ENCODE measurements at regions not wholly inside any gene's neighbourhood (a gene's known extent, or its start where the extent isn't known, plus 50 kb on each side); places are given as distances from the start of the nearest gene placed in this dataset.

GRCh38 chr15:47398132-47398531 is 319.2 kb upstream of the SEMA6D start:
- Histone ChIP-seq H3K4me3 (replicated peaks in 1 of 3; ENCODE audit: insufficient read depth in 1 of 3, low read depth in 2 of 3, low read length in 3 of 3) (no peak overlapping the region), H2AFZ (ENCODE audit: low read length) (no peak overlapping the region), H4K20me1 (ENCODE audit: insufficient read depth, low read length) (no peaks in the 10 kb centered on the region), H3K4me1 (ENCODE audit: insufficient read depth, low read length) (no peaks in the 10 kb centered on the region), H3K9me3 (ENCODE audit: low read length) (peaks cover 12% of the 10 kb centered on the region; the same call in 1 of the 2 replicates), H3K4me2 (ENCODE audit: low read depth, low read length) (no peak overlapping the region), H3K36me3 (replicated peaks in 1 of 2; ENCODE audit: control insufficient read depth in 1 of 2, insufficient read depth in 2 of 2, low read length in 2 of 2) (no peaks in the 10 kb centered on the region), H3K79me2 (ENCODE audit: insufficient read depth, low read length) (no peaks in the 10 kb centered on the region), H3K27ac (ENCODE audit: extremely low read length, insufficient read depth, low read length) (no peak overlapping the region), H3K9ac (ENCODE audit: insufficient read depth, low read depth, low read length) (no peak overlapping the region), H3K27me3 (ENCODE audit: control insufficient read depth in 1 of 2, insufficient read depth in 2 of 2, low read length in 2 of 2) (no peaks in the 10 kb centered on the region)
- no peak for ATAC-seq
- no peak for FAIRE-seq
- no TSS peak for BruUV-seq (replicated peaks)
- CTCF ChIA-PET (ENCODE audit: low intra/inter-chr PET ratio, low total read pairs) = no interaction called here
- in situ Hi-C loops (cut with HindIII; ENCODE audit: extremely low pct_ligation_motif_present, low pct_unique_long_range_greater_than_20kb) (no loop called here), intact Hi-C loops (cut with micrococcal nuclease; ENCODE audit: unreplicated experiment) (no loop called here)
- DNase-seq (ENCODE audit: low spot score) = no peak
- no peak for TF ChIP-seq ZNF703 (CRISPR knock-in tag; IDR thresholded peaks at IDR 0.05; ENCODE audit: borderline replicate concordance)
- no peak for TF ChIP-seq TAF15 (IDR thresholded peaks at IDR 0.05; ENCODE audit: low read depth, low read length, poor library complexity, severe bottlenecking)
- TF ChIP-seq SALL1 (CRISPR knock-in tag; IDR thresholded peaks at IDR 0.05) = no peak
- TF ChIP-seq ZNF138 (CRISPR knock-in tag; IDR thresholded peaks at IDR 0.05; ENCODE audit: low read depth) = no peak
- TF ChIP-seq ADNP (CRISPR knock-in tag; IDR thresholded peaks at IDR 0.05) = no peak
- no peak for TF ChIP-seq ZNF562 (CRISPR knock-in tag; IDR thresholded peaks at IDR 0.05; ENCODE audit: borderline replicate concordance)
- TF ChIP-seq SKI (IDR thresholded peaks at IDR 0.05; ENCODE audit: partially characterized antibody) = no peak
- TF ChIP-seq ARHGAP35 (CRISPR knock-in tag; IDR thresholded peaks at IDR 0.05; ENCODE audit: borderline replicate concordance) = no peak
- no peak for TF ChIP-seq GZF1 (CRISPR knock-in tag; IDR thresholded peaks at IDR 0.05)
- no peak for TF ChIP-seq NFYB (CRISPR knock-in tag; IDR thresholded peaks at IDR 0.05)
- TF ChIP-seq ZFP62 (CRISPR knock-in tag; IDR thresholded peaks at IDR 0.05) = no peak
- no peak for TF ChIP-seq PREB (CRISPR knock-in tag; IDR thresholded peaks at IDR 0.05)
- TF ChIP-seq, protein P1, sequence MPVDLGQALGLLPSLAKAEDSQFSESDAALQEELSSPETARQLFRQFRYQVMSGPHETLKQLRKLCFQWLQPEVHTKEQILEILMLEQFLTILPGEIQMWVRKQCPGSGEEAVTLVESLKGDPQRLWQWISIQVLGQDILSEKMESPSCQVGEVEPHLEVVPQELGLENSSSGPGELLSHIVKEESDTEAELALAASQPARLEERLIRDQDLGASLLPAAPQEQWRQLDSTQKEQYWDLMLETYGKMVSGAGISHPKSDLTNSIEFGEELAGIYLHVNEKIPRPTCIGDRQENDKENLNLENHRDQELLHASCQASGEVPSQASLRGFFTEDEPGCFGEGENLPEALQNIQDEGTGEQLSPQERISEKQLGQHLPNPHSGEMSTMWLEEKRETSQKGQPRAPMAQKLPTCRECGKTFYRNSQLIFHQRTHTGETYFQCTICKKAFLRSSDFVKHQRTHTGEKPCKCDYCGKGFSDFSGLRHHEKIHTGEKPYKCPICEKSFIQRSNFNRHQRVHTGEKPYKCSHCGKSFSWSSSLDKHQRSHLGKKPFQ (CRISPR knock-in tag; IDR thresholded peaks at IDR 0.05; ENCODE audit: insufficient replicate concordance) = no peak
- no peak for TF ChIP-seq PCBP2 (optimal IDR thresholded peaks at IDR 0.05; ENCODE audit: low read depth, low read length, poor library complexity, severe bottlenecking)
- TF ChIP-seq, protein P2, sequence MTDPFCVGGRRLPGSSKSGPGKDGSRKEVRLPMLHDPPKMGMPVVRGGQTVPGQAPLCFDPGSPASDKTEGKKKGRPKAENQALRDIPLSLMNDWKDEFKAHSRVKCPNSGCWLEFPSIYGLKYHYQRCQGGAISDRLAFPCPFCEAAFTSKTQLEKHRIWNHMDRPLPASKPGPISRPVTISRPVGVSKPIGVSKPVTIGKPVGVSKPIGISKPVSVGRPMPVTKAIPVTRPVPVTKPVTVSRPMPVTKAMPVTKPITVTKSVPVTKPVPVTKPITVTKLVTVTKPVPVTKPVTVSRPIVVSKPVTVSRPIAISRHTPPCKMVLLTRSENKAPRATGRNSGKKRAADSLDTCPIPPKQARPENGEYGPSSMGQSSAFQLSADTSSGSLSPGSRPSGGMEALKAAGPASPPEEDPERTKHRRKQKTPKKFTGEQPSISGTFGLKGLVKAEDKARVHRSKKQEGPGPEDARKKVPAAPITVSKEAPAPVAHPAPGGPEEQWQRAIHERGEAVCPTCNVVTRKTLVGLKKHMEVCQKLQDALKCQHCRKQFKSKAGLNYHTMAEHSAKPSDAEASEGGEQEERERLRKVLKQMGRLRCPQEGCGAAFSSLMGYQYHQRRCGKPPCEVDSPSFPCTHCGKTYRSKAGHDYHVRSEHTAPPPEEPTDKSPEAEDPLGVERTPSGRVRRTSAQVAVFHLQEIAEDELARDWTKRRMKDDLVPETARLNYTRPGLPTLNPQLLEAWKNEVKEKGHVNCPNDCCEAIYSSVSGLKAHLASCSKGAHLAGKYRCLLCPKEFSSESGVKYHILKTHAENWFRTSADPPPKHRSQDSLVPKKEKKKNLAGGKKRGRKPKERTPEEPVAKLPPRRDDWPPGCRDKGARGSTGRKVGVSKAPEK (CRISPR knock-in tag; IDR thresholded peaks at IDR 0.05; ENCODE audit: borderline replicate concordance) = no peak
- WGBS (ENCODE audit: low lambda C conversion rate) = under 1% methylated on average over 3 of the region's 3 CpGs
- POLR2A ChIA-PET = no interaction called here
